ENCODE measurements at regions not wholly inside any gene's neighbourhood (a gene's known extent, or its start where the extent isn't known, plus 50 kb on each side); places are given as distances from the start of the nearest gene placed in this dataset.
A peak's percentile ranks its signal among the peaks of the same experiment; 100 is the strongest.

GRCh38 chr2:111226876-111227700 is 106.4 kb downstream of the BCL2L11 start:
- peak; percentile 74 for DNase-seq (ENCODE audit: low read depth)
- H3K4me3 ChIP-seq (ENCODE audit: low read depth, low read length): no peak overlapping the region
- TF ChIP-seq, protein P1, sequence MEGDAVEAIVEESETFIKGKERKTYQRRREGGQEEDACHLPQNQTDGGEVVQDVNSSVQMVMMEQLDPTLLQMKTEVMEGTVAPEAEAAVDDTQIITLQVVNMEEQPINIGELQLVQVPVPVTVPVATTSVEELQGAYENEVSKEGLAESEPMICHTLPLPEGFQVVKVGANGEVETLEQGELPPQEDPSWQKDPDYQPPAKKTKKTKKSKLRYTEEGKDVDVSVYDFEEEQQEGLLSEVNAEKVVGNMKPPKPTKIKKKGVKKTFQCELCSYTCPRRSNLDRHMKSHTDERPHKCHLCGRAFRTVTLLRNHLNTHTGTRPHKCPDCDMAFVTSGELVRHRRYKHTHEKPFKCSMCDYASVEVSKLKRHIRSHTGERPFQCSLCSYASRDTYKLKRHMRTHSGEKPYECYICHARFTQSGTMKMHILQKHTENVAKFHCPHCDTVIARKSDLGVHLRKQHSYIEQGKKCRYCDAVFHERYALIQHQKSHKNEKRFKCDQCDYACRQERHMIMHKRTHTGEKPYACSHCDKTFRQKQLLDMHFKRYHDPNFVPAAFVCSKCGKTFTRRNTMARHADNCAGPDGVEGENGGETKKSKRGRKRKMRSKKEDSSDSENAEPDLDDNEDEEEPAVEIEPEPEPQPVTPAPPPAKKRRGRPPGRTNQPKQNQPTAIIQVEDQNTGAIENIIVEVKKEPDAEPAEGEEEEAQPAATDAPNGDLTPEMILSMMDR (conservative IDR thresholded peaks at IDR 0.05; ENCODE audit: low read depth, low read length): no peak

DNA sequence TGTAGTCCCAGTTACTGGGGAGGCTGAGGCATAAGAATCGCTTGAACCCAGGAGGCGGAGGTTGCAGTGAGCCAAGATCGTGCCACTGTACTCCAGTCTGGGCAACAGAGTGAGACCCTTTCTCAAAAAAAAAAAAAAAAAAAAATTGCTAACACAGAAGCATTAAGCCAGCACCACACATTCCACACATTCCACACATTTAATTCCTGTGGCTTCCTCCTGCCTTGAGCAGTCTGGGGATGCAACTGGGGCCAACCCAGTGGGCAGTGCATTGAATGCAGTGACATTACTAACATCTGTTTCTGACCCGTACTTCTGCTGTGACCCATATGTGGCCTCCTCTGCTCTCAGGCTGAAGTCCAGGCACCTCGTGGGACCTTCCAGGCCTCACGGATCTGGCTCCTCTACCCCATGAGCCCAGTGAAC is 107.0 kb downstream of the BCL2L11 start:
- DNase-seq (ENCODE audit: low read depth): peak; percentile 89
- H3K4me3 ChIP-seq (ENCODE audit: low read depth, low read length): no peak overlapping the region
- TF ChIP-seq, protein P1 (conservative IDR thresholded peaks at IDR 0.05; ENCODE audit: low read depth, low read length): no peak

DNA sequence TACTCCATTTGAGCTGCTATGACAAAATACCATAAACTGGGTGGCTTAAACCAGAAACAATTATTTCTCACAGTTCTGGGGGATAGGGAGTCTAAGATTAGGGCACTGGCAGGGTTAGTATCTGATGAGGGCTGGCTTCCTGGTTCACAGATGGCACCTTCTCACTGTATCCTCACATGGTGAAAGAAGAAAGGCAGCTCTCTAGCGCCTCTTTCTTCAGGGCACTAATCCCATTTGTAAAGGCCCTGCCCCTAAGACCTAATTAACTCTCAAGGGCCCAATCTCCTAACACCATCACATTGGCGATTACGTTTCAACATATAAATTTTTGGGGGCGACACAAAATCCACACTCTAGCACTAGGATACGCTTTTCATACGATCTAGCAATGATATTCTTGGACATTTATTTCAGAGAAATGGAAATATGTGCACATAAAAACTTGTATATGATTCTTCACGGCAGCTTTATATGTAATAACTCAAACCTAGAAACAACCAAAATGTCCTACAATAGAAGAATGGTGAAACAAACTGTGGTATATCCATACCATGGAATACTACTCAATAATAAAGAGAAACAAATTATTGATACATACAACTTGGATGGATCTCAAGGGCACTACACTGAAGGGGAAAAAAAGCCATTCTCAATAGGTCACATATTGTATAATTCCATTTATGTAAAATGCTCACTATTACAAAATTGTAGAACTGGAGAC is 111.0 kb downstream of the BCL2L11 start:
- TF ChIP-seq, protein P1 (conservative IDR thresholded peaks at IDR 0.05; ENCODE audit: low read depth, low read length): no peak
- H3K4me3 ChIP-seq (ENCODE audit: low read depth, low read length): no peak overlapping the region
- no peak for DNase-seq (ENCODE audit: low read depth)

DNA sequence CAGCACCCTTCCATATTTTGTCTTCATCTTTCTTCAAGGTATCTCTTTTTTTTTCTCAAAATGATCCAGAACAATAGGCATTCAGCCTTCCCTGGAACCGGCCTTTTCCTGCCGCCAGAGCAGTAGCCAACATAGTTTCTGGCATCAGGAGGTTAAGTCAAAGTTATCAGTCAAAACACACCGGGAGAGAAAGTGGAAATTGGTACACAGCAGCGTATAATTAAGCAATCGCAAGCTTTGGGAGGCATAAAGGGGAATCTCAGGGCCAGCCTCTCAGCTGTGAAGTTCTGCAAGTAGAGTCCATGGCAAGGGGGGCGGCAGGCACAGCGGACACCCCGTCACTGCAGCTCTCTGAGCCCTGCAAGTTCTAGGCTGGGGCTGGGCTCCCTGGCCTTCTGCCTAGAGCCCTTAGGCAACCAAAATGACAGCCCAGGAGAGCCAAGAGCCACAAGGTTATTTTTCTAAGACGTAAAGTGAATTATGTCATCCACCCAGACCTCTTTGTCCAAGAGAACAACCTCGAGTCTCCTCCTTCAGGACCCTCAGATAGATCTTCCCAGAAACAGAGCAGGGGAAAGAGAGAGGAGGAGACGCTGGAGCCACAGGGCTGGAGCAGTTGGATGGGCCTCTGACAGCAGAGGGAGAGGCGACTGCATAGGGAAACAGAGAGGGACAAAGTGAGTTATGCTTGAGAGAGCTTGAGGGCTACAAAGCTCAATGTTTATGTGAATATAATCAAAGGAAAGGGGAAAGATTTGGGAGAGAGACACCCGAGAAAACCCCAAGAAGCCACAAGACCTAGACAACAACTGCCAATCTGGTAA is 114.7 kb downstream of the BCL2L11 start:
- no peak overlapping the region for H3K4me3 ChIP-seq (ENCODE audit: low read depth, low read length)
- DNase-seq (ENCODE audit: low read depth): no peak

DNA sequence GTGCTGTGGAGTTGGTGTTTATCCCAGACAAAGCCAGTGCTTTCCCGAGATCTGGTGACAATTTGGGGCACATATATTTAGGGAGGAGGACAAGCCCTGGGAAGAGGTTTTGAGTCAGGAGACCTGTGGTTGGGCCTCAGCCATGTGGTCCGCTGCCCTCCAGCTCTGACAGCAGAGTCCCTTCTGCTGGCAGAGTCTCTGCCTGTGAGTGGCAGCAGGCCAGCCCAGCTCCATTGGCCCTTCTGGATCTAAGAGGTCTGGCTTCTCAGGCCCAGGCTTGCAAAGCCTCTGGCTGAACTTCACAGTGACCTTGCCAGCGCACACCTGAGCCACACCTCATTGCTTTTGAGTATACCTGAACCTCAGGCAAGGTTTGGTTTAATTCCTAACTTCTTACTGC is 115.3 kb downstream of the BCL2L11 start:
- no peak overlapping the region for H3K4me3 ChIP-seq (ENCODE audit: low read depth, low read length)
- DNase-seq (ENCODE audit: low read depth): no peak
- TF ChIP-seq, protein P1 (conservative IDR thresholded peaks at IDR 0.05; ENCODE audit: low read depth, low read length): no peak

More for the DNA sequence above, 114.7 kb downstream of the BCL2L11 start:
- TF ChIP-seq, protein P1 (conservative IDR thresholded peaks at IDR 0.05; ENCODE audit: low read depth, low read length): no peak

GRCh38 chr2:111238296-111238695 is 117.6 kb downstream of the BCL2L11 start:
- H3K4me3 ChIP-seq (ENCODE audit: low read depth, low read length): no peak overlapping the region
- DNase-seq (ENCODE audit: low read depth): no peak
- TF ChIP-seq, protein P1 (conservative IDR thresholded peaks at IDR 0.05; ENCODE audit: low read depth, low read length): no peak

Measured in choroid plexus epithelial cell (primary cell).